ENCODE measurements at regions not wholly inside any gene's neighbourhood (a gene's known extent, or its start where the extent isn't known, plus 50 kb on each side); places are given as distances from the start of the nearest gene placed in this dataset.

- H3K27ac ChIP-seq: no peak overlapping the region
- H3K27me3 ChIP-seq (ENCODE audit: low read depth): no peaks in the 10 kb centered on the region
- no peaks in the 10 kb centered on the region for H3K36me3 ChIP-seq
- H3K9me3 ChIP-seq: no peaks in the 10 kb centered on the region
- no peaks in the 10 kb centered on the region for H3K4me1 ChIP-seq
- DNase-seq (no peak), ATAC-seq (peak in 1 of 2 donors; percentile 37)
- TF ChIP-seq CTCF (IDR thresholded peaks at IDR 0.05): peak; percentile 26
- no peak overlapping the region for H3K4me3 ChIP-seq
- intact Hi-C loops (cut with DNase I): no loop called here
Observed at GRCh38 chr18:34352385-34353163, 127.9 kb upstream of the NOL4 start.

GRCh38 chr18:34354351-34354750, 129.6 kb upstream of the NOL4 start:
- ATAC-seq (no peak), DNase-seq (no peak)
- Histone ChIP-seq H3K4me3 (no peak overlapping the region), H3K36me3 (no peaks in the 10 kb centered on the region), H3K4me1 (no peaks in the 10 kb centered on the region), H3K27ac (no peak overlapping the region), H3K27me3 (ENCODE audit: low read depth) (no peaks in the 10 kb centered on the region), H3K9me3 (no peaks in the 10 kb centered on the region)
- intact Hi-C loops (cut with DNase I): no loop called here
- no peak for TF ChIP-seq CTCF (IDR thresholded peaks at IDR 0.05)

- TF ChIP-seq CTCF (IDR thresholded peaks at IDR 0.05): no peak
- Histone ChIP-seq H3K27me3 (ENCODE audit: low read depth) (no peaks in the 10 kb centered on the region), H3K36me3 (no peaks in the 10 kb centered on the region), H3K4me1 (no peaks in the 10 kb centered on the region), H3K27ac (no peak overlapping the region), H3K4me3 (no peak overlapping the region), H3K9me3 (no peaks in the 10 kb centered on the region)
- intact Hi-C loops (cut with DNase I): no loop called here
- DNase-seq (no peak), ATAC-seq (no peak)
Observed at GRCh38 chr18:34357944-34358580, 133.3 kb upstream of the NOL4 start.

GRCh38 chr18:34358923-34359322, 134.2 kb upstream of the NOL4 start:
- H3K4me1 ChIP-seq: no peaks in the 10 kb centered on the region
- ATAC-seq: peak in 1 of 2 donors; percentile 9
- DNase-seq: no peak
- TF ChIP-seq CTCF (IDR thresholded peaks at IDR 0.05): no peak
- no peaks in the 10 kb centered on the region for H3K27me3 ChIP-seq (ENCODE audit: low read depth)
- intact Hi-C loops (cut with DNase I): no loop called here
- H3K36me3 ChIP-seq: no peaks in the 10 kb centered on the region
- no peaks in the 10 kb centered on the region for H3K9me3 ChIP-seq
- H3K4me3 ChIP-seq: no peak overlapping the region
- no peak overlapping the region for H3K27ac ChIP-seq

- Histone ChIP-seq H3K27me3 (ENCODE audit: low read depth) (no peaks in the 10 kb centered on the region), H3K4me3 (no peak overlapping the region), H3K9me3 (no peaks in the 10 kb centered on the region), H3K4me1 (no peaks in the 10 kb centered on the region), H3K27ac (no peak overlapping the region), H3K36me3 (no peaks in the 10 kb centered on the region)
- ATAC-seq: no peak
- TF ChIP-seq CTCF (IDR thresholded peaks at IDR 0.05): no peak
- no peak for DNase-seq
- intact Hi-C loops (cut with DNase I): loop anchor here (10.0 kb wide), 1 partner anchor 70 kb away; no protein-coding TSS in a partner anchor
Observed at GRCh38 chr18:34364699-34365098, 140.0 kb upstream of the NOL4 start.
